ENCODE measurements at regions not wholly inside any gene's neighbourhood (a gene's known extent, or its start where the extent isn't known, plus 50 kb on each side); places are given as distances from the start of the nearest gene placed in this dataset.
"Not testable (repeated sequence)": the region's sequence is repeated elsewhere in the genome, so short reads cannot be mapped to it uniquely, and the experiment has no call there.

DNA sequence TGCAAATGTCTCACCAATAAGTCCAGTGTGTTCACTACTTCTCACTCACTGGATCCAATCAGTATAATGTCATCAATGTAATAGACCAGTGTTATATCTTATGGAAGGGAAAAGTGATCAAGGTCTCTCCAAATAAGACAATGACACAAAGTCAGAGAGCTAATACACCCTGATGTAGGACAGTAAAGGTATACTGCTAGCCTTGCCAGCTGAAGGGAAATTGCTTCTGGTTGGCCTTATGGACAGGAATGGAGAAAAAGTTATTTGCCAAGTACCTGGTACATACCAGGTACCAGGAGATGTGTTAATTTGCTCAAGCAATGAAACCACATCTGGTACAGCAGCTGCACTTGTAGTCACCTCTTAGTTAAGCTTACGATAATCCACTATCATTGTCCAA, 141.0 kb downstream of the LTN1 start:
- Histone ChIP-seq H3K9me3 (no peaks in the 10 kb centered on the region), H3K27ac (no peak overlapping the region), H3K4me1 (no peaks in the 10 kb centered on the region), H3K36me3 (no peaks in the 10 kb centered on the region), H3K27me3 (no peaks in the 10 kb centered on the region), H3K4me3 (no peak overlapping the region)
- no peak for DNase-seq (ENCODE audit: low spot score in 2 of 2)
- 100% methylated on average over 1 of the region's 1 CpG for WGBS
- TF ChIP-seq POLR2A (IDR thresholded peaks at IDR 0.05): no peak
- TF ChIP-seq, protein P1, sequence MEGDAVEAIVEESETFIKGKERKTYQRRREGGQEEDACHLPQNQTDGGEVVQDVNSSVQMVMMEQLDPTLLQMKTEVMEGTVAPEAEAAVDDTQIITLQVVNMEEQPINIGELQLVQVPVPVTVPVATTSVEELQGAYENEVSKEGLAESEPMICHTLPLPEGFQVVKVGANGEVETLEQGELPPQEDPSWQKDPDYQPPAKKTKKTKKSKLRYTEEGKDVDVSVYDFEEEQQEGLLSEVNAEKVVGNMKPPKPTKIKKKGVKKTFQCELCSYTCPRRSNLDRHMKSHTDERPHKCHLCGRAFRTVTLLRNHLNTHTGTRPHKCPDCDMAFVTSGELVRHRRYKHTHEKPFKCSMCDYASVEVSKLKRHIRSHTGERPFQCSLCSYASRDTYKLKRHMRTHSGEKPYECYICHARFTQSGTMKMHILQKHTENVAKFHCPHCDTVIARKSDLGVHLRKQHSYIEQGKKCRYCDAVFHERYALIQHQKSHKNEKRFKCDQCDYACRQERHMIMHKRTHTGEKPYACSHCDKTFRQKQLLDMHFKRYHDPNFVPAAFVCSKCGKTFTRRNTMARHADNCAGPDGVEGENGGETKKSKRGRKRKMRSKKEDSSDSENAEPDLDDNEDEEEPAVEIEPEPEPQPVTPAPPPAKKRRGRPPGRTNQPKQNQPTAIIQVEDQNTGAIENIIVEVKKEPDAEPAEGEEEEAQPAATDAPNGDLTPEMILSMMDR (IDR thresholded peaks at IDR 0.05): no peak
- TF ChIP-seq POLR2AphosphoS5 (IDR thresholded peaks at IDR 0.05): no peak
- no peak for TF ChIP-seq EP300 (IDR thresholded peaks at IDR 0.05)

DNA sequence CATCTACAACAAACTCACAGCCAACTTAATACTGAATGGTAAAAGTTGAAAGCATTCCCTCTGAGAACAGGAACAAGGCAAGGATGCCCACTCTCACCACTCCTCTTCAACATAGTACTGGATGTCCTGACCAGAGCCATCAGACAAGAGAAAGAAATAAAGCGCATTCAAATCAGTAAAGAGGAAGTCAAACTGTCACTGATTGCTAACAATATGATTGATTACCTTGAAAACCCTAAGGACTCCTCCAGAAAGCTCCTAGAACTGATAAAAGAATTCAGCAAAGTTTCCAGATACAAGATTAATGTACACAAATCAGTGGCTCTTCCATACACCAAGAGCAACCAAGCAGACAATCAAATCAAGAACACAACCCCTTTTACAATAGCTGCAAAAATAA, 153.4 kb downstream of the LTN1 start:
- H3K27ac ChIP-seq; H3K36me3 ChIP-seq; DNase-seq (ENCODE audit: low spot score in 2 of 2); H3K4me3 ChIP-seq; H3K9me3 ChIP-seq; H3K4me1 ChIP-seq; H3K27me3 ChIP-seq: not testable (repeated sequence)
- WGBS: 82% methylated on average over 1 of the region's 1 CpG

DNA sequence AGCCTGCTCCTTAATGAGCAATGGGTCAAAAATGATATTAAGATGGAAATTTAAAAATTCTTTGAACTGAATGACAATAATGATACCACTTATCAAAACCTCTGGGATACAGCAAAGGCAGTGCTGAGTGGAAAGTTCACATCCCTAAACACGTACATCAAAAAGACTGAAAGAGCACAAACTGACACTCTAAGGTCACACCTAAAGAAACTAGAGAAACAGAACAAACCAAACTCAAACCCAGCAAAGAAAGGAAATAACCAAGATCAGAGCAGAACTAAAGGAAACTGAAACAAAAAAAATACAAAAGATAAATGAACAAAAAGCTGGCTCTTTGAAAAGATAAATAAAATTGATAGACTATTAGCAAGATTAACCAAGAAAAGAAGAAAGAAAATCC, 155.3 kb downstream of the LTN1 start:
- H3K36me3 ChIP-seq; H3K9me3 ChIP-seq; H3K4me1 ChIP-seq; DNase-seq (ENCODE audit: low spot score in 2 of 2); H3K27me3 ChIP-seq; H3K27ac ChIP-seq; H3K4me3 ChIP-seq: not testable (repeated sequence)
- WGBS: 63% methylated on average over 1 of the region's 1 CpG

DNA sequence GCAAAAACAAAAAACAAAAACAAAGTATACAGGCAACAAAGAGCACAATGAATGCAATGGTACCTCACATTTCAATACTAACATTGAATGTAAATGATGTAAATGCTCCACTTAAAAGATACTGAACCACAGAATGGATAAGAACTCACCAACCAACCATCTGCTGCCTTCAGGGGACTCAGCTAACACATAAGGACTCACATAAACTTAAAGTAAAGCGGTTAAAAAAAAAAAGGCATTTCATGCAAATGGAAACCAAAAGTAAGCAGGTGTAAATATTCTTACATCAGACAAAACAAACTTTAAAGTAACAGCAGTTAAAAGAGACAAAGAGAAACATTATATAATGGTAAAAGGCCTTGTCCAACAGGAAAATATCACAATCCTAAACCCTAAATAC, 156.1 kb downstream of the LTN1 start:
- DNase-seq (ENCODE audit: low spot score in 2 of 2); H3K4me3 ChIP-seq; H3K27me3 ChIP-seq; H3K4me1 ChIP-seq; H3K9me3 ChIP-seq; H3K27ac ChIP-seq; H3K36me3 ChIP-seq: not testable (repeated sequence)
- WGBS: 86% methylated on average over 1 of the region's 1 CpG

DNA sequence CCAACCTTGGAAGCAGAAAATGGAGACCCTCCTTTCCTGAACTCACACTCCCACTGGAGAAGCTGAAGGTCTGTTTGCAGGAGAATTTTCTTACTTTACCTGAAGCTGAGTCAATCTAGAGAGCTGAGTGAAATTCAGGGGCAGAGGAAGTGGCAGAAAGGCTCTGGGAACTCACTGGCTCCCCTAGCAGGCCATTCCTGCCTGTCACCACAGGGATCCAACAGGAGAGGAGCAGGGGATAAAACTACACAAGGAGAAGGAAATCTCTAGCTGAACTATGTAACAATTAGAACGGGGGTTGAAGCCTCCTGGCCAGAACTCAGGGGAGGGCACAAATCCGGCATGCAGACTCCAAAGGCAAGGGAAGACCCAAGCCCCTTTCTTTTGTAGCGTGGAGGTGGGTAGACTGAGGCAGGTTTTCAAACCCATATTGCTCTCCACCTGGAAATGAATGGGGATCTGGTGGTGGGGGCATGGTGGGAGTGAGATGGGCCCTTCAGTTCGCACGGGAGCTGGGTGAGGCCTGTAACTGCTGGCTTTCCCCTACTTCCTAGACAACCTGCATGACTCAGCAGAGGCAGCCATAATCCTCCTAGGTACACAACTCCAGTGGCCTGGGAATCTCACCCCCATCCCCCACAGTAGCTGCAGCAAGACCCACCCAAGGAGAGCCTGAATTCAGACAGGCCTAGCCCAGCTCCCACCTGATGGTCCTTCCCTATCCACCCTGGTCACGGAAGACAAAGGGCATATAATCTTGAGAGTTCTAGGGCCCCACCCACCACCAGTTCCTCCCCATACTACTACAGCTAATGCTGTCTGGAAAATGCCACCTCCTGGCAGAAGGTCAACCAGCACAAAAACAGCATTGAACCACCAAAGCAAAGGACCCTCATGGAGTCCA, 158.1 kb downstream of the LTN1 start:
- TF ChIP-seq, protein P1 (IDR thresholded peaks at IDR 0.05): no peak
- TF ChIP-seq EP300 (IDR thresholded peaks at IDR 0.05): no peak
- 86% methylated on average over 6 of the region's 6 CpGs for WGBS

DNA sequence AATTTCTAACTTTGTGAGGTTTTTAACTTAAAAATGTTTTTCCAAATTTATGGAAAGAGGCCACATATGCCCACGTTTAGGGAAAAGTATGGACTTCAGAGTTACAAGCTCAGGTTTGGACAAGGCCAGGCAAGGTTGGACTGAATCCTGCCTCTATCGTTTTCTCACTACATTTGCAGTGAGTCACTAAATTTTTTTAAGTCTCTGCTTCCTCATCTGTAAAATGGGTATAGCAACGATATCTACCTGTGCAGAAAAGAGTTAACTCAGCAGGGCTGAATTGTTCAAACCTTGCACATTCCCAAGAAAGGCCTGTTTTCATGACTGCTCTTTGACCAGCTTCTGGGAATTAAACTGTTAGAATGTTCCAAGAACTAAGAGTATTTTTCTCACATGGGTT, 159.1 kb downstream of the LTN1 start:
- H3K9me3 ChIP-seq: no peaks in the 10 kb centered on the region
- H3K4me1 ChIP-seq: no peaks in the 10 kb centered on the region
- TF ChIP-seq EP300 (IDR thresholded peaks at IDR 0.05): no peak
- TF ChIP-seq POLR2A (IDR thresholded peaks at IDR 0.05): no peak
- TF ChIP-seq, protein P1 (IDR thresholded peaks at IDR 0.05): no peak
- TF ChIP-seq POLR2AphosphoS5 (IDR thresholded peaks at IDR 0.05): no peak
- H3K36me3 ChIP-seq: no peaks in the 10 kb centered on the region
- no peak for DNase-seq (ENCODE audit: low spot score in 2 of 2)
- no peak overlapping the region for H3K4me3 ChIP-seq
- H3K27me3 ChIP-seq: no peaks in the 10 kb centered on the region
- no peak overlapping the region for H3K27ac ChIP-seq
- 85% methylated on average over 3 of the region's 3 CpGs for WGBS

More for the DNA sequence above, 158.1 kb downstream of the LTN1 start:
- no peaks in the 10 kb centered on the region for H3K4me1 ChIP-seq
- H3K36me3 ChIP-seq: no peaks in the 10 kb centered on the region
- no peak overlapping the region for H3K4me3 ChIP-seq
- no peaks in the 10 kb centered on the region for H3K27me3 ChIP-seq
- H3K27ac ChIP-seq: no peak overlapping the region
- DNase-seq (ENCODE audit: low spot score in 2 of 2): no peak
- H3K9me3 ChIP-seq: no peaks in the 10 kb centered on the region

DNA sequence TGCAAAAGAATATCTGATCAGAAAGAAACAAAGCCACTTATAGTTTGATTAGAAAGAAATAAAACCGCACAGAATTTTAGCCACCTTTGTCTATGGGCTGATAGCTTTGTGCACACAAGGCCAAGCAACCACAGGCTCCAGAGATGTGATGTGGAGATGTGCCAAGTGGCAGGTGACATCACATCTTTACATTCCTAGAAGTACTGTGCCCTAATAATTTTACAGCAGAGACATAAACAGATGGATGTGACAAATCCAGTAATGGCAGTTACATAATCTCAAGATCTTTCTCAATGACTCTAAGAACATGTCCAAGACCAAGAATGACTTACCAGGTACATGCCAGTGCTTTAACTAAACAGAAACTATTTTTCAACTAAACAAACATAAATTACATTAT, 159.5 kb downstream of the LTN1 start:
- 95% methylated on average over 1 of the region's 1 CpG for WGBS

More for the DNA sequence above, 159.5 kb downstream of the LTN1 start:
- TF ChIP-seq EP300 (IDR thresholded peaks at IDR 0.05) (no peak), POLR2AphosphoS5 (IDR thresholded peaks at IDR 0.05) (no peak), POLR2A (IDR thresholded peaks at IDR 0.05) (no peak)
- TF ChIP-seq, protein P1 (IDR thresholded peaks at IDR 0.05): no peak
- no peak for DNase-seq (ENCODE audit: low spot score in 2 of 2)
- no peaks in the 10 kb centered on the region for H3K4me1 ChIP-seq
- no peaks in the 10 kb centered on the region for H3K9me3 ChIP-seq
- no peaks in the 10 kb centered on the region for H3K36me3 ChIP-seq
- no peaks in the 10 kb centered on the region for H3K27me3 ChIP-seq
- H3K4me3 ChIP-seq: no peak overlapping the region
- H3K27ac ChIP-seq: no peak overlapping the region

Data from suprapubic skin (tissue), 4 donors.